Colonic mucosa (tissue), 4 donors: ENCODE measurements at regions not wholly inside any gene's neighbourhood (a gene's known extent, or its start where the extent isn't known, plus 50 kb on each side); places are given as distances from the start of the nearest gene placed in this dataset.
A peak's percentile ranks its signal among the peaks of the same experiment; 100 is the strongest.

Experiments used
- DNase-seq: peaks from one replicate; pipeline ENCODE4 v3.0.0-alpha.2; 2020
- H3K27ac ChIP-seq: fragments of 200-600 bp; one replicate; pipeline ENCODE4 v1.8.0; 2021
- H3K27me3 ChIP-seq: fragments of 200-600 bp; one replicate; pipeline ENCODE4 v1.8.0; 2021
- H3K36me3 ChIP-seq: fragments of 200-600 bp; one replicate; pipeline ENCODE4 v1.8.0; 2021
- H3K4me1 ChIP-seq: fragments of 200-600 bp; one replicate; pipeline ENCODE4 v1.8.0; 2021; ENCODE audit warnings: mild to moderate bottlenecking
- H3K4me3 ChIP-seq: fragments of 200-600 bp; one replicate; pipeline ENCODE4 v1.8.0; 2021
- H3K9ac ChIP-seq, 2 donors: one replicate each; pipeline ENCODE4 v1.7.0; 2013; ENCODE audit warnings: control low read depth in 2 of 2, low read depth in 2 of 2, low read length in 2 of 2
- H3K9me3 ChIP-seq: fragments of 200-600 bp; one replicate; pipeline ENCODE4 v1.8.0; 2021
- CTCF ChIP-seq: fragments of 200-600 bp; IDR thresholded peaks from one replicate; pipeline ENCODE4 v1.8.0; 2022; ENCODE audit warnings: antibody characterized with exemption, mild to moderate bottlenecking
- intact Hi-C: fragments of 100-400 bp; cut with DNase I; formaldehyde crosslinking; loops from one replicate; pipeline ENCODE4 v1.14.1; 2022
- donor health status: healthy.
- donor health status: DM: no; HTN: no; CAD: no.
- donor health status: DM: no; HTN: no; CAD: no.

- intact Hi-C loops: no loop called here
- H3K9me3 ChIP-seq: no peaks in the 10 kb centered on the region
- H3K9ac ChIP-seq: no peak overlapping the region
- H3K4me1 ChIP-seq: no peaks in the 10 kb centered on the region
- no peak for DNase-seq
- TF ChIP-seq CTCF: no peak
- H3K4me3 ChIP-seq: no peak overlapping the region
- no peak overlapping the region for H3K27ac ChIP-seq
- no peaks in the 10 kb centered on the region for H3K27me3 ChIP-seq
- no peaks in the 10 kb centered on the region for H3K36me3 ChIP-seq
Observed at GRCh38 chr4:158053086-158053485, 119.7 kb downstream of the GASK1B start.

- Histone ChIP-seq H3K27me3 (no peaks in the 10 kb centered on the region), H3K9me3 (no peaks in the 10 kb centered on the region), H3K9ac (no peak overlapping the region), H3K4me3 (no peak overlapping the region), H3K4me1 (no peaks in the 10 kb centered on the region), H3K36me3 (no peaks in the 10 kb centered on the region), H3K27ac (peak overlapping the region; percentile 13)
- DNase-seq: no peak
- intact Hi-C loops: no loop called here
- TF ChIP-seq CTCF: no peak
Observed at GRCh38 chr4:158051401-158052235, 121.2 kb downstream of the GASK1B start.

- no peak overlapping the region for H3K4me3 ChIP-seq
- no peak overlapping the region for H3K9ac ChIP-seq
- no peak for DNase-seq
- no peaks in the 10 kb centered on the region for H3K27me3 ChIP-seq
- no peaks in the 10 kb centered on the region for H3K9me3 ChIP-seq
- no peak for TF ChIP-seq CTCF
- intact Hi-C loops: no loop called here
- peak overlapping the region; percentile 13 for H3K27ac ChIP-seq
- no peaks in the 10 kb centered on the region for H3K36me3 ChIP-seq
- H3K4me1 ChIP-seq: no peaks in the 10 kb centered on the region
Observed at GRCh38 chr4:158050942-158051341, 121.9 kb downstream of the GASK1B start.

- no peaks in the 10 kb centered on the region for H3K27me3 ChIP-seq
- intact Hi-C loops: no loop called here
- no peak overlapping the region for H3K27ac ChIP-seq
- no peak for DNase-seq
- H3K9ac ChIP-seq: no peak overlapping the region
- no peaks in the 10 kb centered on the region for H3K4me1 ChIP-seq
- no peak overlapping the region for H3K4me3 ChIP-seq
- H3K9me3 ChIP-seq: no peaks in the 10 kb centered on the region
- no peaks in the 10 kb centered on the region for H3K36me3 ChIP-seq
- TF ChIP-seq CTCF: no peak
Observed at GRCh38 chr4:158046345-158046744, 126.5 kb downstream of the GASK1B start.

GRCh38 chr4:158043971-158044618 lies 128.7 kb downstream of the GASK1B start:
- Histone ChIP-seq H3K9me3 (no peaks in the 10 kb centered on the region), H3K27ac (no peak overlapping the region), H3K36me3 (no peaks in the 10 kb centered on the region), H3K4me1 (no peaks in the 10 kb centered on the region), H3K27me3 (no peaks in the 10 kb centered on the region), H3K9ac (no peak overlapping the region), H3K4me3 (no peak overlapping the region)
- intact Hi-C loops: no loop called here
- DNase-seq: no peak
- TF ChIP-seq CTCF: no peak
